HG03025 (cell line): ENCODE measurements at regions not wholly inside any gene's neighbourhood (a gene's known extent, or its start where the extent isn't known, plus 50 kb on each side); places are given as distances from the start of the nearest gene placed in this dataset.

Source experiments
- ATAC-seq: cut with Tn5 transposase; IDR thresholded peaks from one replicate; pipeline ENCODE4 v1.9.1; 2021; ENCODE audit warnings: mild to moderate bottlenecking, moderate library complexity; ENCODE audit not compliant: unreplicated experiment, low FRiP score

DNA sequence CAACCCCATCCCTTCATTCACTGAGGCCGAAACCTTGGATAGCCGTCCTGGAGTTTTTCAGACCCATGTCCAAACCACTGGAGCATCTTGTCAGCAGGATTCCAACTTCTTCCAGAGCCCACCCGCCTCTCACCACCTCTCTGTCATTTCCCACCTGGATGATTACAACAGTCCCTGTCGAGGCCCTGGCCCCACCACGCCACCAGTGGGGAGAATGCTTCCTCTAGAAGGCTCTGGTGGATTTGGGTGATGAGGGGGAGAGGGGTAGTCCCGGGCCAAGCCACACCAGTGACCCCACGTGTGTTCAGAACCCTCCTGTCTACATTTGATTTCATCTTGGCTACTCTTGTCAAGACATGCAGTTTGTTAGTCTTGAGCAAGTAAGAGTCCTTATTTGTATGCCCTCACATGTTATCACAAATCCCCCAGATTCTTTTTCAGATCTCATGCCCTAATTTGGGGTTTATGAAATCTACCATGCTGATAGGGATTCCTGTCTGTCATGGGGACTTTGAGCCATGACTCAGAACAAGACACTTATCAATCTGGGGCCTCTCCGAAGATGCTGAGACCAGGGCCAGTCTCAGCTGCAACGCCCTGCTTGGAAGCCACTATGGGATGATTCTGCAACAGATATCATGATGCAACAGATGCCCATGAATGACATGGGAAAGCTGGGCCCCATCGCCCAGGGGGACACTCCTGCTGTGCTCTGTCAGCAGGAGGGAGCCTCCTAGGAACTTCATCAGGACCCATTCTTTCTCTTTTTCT is 186.1 kb downstream of the ZFP36L2 start:
- ATAC-seq: no peak

- no peak for ATAC-seq
Observed at GRCh38 chr2:43039376-43040080, 186.9 kb downstream of the ZFP36L2 start.

GRCh38 chr2:43038696-43039094 is 187.7 kb downstream of the ZFP36L2 start:
- no peak for ATAC-seq

DNA sequence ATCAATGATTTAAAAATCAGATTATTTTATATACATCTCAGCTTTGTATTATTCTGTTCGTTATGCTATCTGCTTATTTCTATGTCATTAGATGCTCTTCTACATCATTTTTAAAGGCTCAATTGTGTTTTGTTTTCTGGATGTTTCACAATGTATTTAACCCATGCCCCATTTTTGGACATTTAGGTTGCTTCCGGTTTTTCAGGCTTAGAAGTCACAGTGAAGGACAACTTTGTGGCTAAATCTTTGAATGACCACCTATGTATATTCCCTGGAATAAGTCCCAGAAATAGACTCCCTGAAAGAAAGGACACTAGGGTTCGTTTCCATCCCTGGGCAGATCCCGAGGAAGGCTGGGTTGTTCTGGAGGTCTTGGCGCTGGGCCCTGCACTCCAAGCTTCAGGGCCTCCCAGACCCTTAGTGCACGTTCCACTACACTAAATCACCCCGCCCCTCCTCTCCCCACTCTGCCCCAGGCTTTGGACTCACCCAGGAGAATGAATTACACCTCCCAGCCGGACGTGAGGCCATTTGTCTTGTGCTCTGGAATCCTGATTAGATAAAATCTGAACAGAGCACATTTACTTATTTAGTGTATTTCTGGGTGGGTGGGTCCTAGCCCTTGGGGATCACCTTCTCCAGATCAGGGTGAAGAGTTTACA is 188.2 kb downstream of the ZFP36L2 start:
- ATAC-seq: no peak

- no peak for ATAC-seq
Observed at GRCh38 chr2:43035922-43036321, 190.5 kb downstream of the ZFP36L2 start.

DNA sequence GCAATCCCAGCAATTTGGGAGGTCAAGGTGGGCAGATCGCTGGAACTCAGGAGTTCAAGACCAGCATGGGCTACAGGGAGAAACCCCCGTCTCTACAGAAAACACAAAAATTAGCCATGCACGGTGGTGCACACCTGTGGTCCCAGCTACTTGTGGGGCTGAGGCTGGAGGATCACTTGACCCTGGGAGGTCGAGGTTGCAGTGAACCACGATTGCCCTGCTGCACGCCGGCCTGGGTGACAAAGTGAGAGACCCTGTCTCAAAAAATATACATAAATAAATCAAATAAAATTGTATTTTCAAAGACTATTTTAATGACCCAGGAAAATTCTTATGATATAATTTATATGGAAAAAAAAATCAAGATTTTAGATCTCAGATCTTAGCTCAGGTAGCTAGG is 191.5 kb downstream of the ZFP36L2 start:
- ATAC-seq: no peak

DNA sequence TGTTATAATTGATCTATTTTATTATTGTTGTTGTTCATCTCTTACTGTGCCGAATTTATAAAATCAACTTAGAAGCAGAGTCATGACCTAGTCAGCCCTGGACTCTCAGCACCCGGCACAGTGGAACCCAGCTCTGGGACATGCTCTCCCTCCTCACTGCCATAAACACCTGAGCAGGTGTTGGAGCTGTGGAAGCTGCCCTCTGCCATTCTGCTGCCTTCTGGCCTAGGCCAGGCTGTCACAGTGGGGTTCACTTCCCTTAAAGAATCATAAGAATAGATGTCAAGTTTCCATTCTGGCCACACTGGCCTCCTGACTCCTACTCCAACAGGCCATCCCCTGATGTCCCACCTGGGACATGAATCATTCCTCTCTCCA is 192.2 kb downstream of the ZFP36L2 start:
- no peak for ATAC-seq

DNA sequence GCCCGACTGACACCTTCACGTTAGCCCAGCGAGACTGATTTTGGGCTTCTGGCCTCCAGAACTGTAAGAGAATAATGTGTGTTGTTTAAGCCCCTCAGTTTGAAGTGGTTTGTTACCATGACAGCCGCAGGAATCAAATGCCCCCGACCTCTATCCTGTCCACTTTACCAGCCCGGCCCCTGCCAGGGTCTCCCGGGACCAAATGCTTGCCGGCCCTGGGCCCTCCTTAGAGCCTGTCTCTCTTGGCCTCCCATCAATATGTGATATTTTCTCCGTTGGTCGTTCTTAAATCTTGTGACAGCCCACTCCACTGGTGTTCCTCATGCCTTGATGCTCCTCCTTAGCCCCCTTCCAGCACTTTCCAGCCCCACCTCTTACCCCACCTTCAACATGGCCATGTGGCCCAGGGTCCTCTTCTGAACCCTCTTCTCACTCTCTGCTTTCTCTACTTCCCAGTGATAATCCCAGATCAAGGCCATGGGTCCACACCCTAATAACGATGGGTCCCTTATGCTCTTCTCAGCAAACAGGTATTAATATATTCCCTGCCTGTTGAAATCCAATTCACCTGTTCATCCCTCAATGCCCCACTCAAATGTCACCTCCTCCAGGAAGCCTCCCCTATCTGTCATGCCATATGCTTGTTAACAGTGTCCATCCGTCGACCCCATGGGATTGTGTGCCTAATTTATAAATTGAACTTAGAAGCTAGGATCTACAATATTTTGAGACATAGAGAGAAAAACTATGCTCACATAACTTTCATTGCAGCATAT is 192.8 kb downstream of the ZFP36L2 start:
- ATAC-seq: no peak

DNA sequence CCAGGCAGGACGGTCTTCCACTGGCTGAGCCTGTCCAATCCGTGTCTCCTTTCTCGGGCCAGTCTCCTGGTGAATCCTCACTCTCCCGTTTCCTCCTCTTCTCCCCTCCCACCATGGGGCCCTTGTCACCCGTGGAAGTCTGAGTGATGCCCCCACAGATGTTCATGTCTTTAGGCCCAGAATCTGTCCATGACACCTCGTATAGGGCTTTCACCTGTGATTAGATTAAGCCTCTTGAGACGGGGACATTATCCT is 193.5 kb downstream of the ZFP36L2 start:
- ATAC-seq: no peak

- no peak for ATAC-seq
Observed at GRCh38 chr2:43032213-43033015, 194.0 kb downstream of the ZFP36L2 start.

- no peak for ATAC-seq
Observed at GRCh38 chr2:43031471-43032212, 194.8 kb downstream of the ZFP36L2 start.

DNA sequence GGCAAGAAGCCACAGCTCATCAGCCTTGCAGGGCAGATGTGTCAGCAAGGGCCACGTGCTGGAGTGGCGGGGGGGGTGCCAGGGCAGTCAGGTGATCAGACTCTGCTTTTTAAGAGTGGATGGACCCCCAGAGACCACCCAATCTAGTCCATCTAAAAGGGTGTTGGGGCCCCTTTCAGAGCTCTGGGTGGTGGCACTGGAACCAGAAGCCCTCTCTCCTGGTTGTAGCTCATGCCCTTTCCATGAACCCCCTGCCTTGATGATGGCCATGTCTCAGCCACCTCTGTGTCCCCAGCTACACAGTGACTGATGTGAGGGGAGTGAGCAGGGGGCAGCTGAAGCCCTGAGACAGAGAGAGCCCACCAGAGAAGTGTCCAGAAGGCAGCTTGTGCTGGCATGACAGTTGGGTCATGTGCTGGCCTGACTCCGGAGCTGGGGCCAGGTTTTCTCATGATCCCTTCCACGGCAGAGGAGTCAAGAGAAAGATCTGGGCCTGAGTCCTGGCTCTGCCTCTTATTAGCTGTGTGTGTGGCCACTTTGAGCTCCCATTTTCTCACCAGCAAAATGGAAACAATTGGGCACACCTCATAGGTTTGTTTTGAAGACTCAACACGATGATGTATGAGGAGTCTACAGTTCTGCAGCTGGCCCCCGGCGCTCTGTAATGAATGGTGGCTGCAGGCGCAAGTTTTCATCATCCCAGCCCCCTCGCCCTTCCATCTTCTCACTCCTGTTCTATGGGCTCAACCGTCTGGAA is 195.7 kb downstream of the ZFP36L2 start:
- ATAC-seq: no peak

DNA sequence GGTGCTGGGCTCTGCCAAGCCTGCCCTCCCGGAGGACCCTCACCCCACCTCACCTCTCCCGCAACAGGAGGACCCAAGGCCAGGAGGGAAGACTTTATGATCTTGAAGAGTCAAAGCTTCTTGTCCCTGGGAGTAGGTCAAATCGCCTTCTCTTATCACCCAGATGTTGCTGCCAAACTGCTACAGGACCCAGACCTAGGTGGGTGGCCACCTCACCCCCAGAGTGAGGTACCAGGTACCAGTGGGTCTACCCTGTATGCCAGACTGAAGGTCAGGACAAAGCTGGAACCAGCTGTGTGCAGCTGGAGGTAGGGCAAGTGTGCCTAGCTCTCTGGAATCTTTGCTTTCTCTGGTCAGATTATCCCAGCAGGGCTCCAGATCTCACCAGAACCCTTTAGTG is 197.2 kb downstream of the ZFP36L2 start:
- no peak for ATAC-seq

DNA sequence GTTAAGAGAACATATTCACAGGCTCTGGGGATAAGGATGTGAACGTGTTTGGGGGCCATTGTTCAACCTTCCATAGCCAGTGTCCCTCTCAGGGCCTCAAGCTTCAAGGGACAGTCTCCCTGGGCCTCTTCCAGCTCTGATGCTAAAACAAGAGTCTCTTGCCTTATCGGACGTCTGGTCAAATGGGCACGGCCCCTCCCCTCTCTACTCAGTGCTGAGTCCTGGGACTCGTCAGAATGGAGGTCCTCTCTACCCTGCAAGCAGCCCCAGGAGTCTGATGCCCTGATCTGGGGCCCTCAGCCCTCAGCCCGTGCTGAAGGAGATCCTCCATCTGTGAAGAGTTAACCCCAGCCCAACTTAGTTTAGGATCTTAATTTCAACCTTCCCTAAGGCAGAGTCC is 198.2 kb downstream of the ZFP36L2 start:
- ATAC-seq: no peak

- no peak for ATAC-seq
Observed at GRCh38 chr2:43027097-43027873, 199.1 kb downstream of the ZFP36L2 start.

- ATAC-seq: no peak
Observed at GRCh38 chr2:43026426-43027096, 199.8 kb downstream of the ZFP36L2 start.

GRCh38 chr2:43025709-43026295 is 200.6 kb downstream of the ZFP36L2 start:
- no peak for ATAC-seq
